IMR-90 (cell line): ENCODE measurements at regions not wholly inside any gene's neighbourhood (a gene's known extent, or its start where the extent isn't known, plus 50 kb on each side); places are given as distances from the start of the nearest gene placed in this dataset.

Experiments
- ATAC-seq: fragments of 200-7000 bp; cut with Tn5 transposase; 2 replicates; pipeline ENCODE4 v1.9.1; 2020; ENCODE audit warnings: low read depth, mild to moderate bottlenecking, moderate library complexity
- BruUV-seq: library from RNA; stranded (reverse); fragments of 400-500 nt; replicated peaks from 2 replicates; lab custom pipeline; 2021; lab: Mats Ljungman, UMichigan
- CTCF ChIA-PET: fragments of 300-600 bp; formaldehyde crosslinking; extraction: SDS; loops from one replicate; lab custom pipeline; 2021; ENCODE audit warnings: antibody characterized with exemption; lab: Yijun Ruan, JAX
- POLR2A ChIA-PET: fragments of 300-600 bp; sonication (Branson Sonifier 250); formaldehyde crosslinking; loops from one replicate; lab custom pipeline; 2022; ENCODE audit warnings: antibody characterized with exemption; ENCODE audit not compliant: unreplicated experiment; lab: Charles Lee
- DNase-seq: peaks from one replicate; pipeline ENCODE4 v3.0.0; 2013
- H2AFZ ChIP-seq: replicated peaks from 2 replicates; pipeline ENCODE3; 2013; ENCODE audit warnings: low read length, mild to moderate bottlenecking; ENCODE audit not compliant: poor library complexity
- H2AK5ac ChIP-seq: 2 replicates; pipeline ENCODE4 v1.6.1; 2013; ENCODE audit warnings: low read depth, low read length, inconsistent platforms
- H2AK9ac ChIP-seq: replicated peaks from 2 replicates; pipeline ENCODE3; 2013; ENCODE audit warnings: mild to moderate bottlenecking, low read depth, low read length, moderate library complexity; ENCODE audit not compliant: poor library complexity
- H2BK120ac ChIP-seq: 2 replicates; pipeline ENCODE4 v1.6.1; 2013; ENCODE audit warnings: low read depth, low read length, inconsistent platforms
- H2BK15ac ChIP-seq: 3 replicates; pipeline ENCODE4 v1.6.1; 2013; ENCODE audit warnings: low read depth, low read length, inconsistent platforms
- H2BK20ac ChIP-seq: 2 replicates; pipeline ENCODE4 v1.6.1; 2013; ENCODE audit warnings: low read depth, mild to moderate bottlenecking, inconsistent platforms, low read length, moderate library complexity
- H2BK5ac ChIP-seq: 2 replicates; pipeline ENCODE4 v1.6.1; 2013; ENCODE audit warnings: mild to moderate bottlenecking, low read depth, low read length, inconsistent platforms; ENCODE audit not compliant: poor library complexity, severe bottlenecking
- H3K14ac ChIP-seq: replicated peaks from 2 replicates; pipeline ENCODE4 v1.6.1; 2013; ENCODE audit warnings: low read depth, low read length, inconsistent platforms
- H3K18ac ChIP-seq: 2 replicates; pipeline ENCODE4 v1.6.1; 2013; ENCODE audit warnings: low read depth, low read length, control low read depth
- H3K23ac ChIP-seq: 2 replicates; pipeline ENCODE4 v1.6.1; 2013; ENCODE audit warnings: low read depth, low read length, inconsistent platforms
- H3K27ac ChIP-seq: 2 replicates; pipeline ENCODE4 v1.5.1; 2013; ENCODE audit warnings: mild to moderate bottlenecking, control low read depth, low read length; ENCODE audit not compliant: insufficient read depth
- H3K27me3 ChIP-seq: 2 replicates; pipeline ENCODE4 v1.6.1; 2013; ENCODE audit warnings: low read length; ENCODE audit not compliant: control insufficient read depth, insufficient read depth
- H3K36me3 ChIP-seq: 2 replicates; pipeline ENCODE4 v1.6.1; 2013; ENCODE audit warnings: low read length, mixed read lengths; ENCODE audit not compliant: control insufficient read depth, insufficient read depth
- H3K4ac ChIP-seq: 2 replicates; pipeline ENCODE4 v1.6.1; 2013; ENCODE audit warnings: low read depth, low read length, inconsistent platforms
- H3K4me1 ChIP-seq: 2 replicates; pipeline ENCODE4 v1.6.1; 2013; ENCODE audit warnings: low read length, mixed read lengths; ENCODE audit not compliant: control insufficient read depth, insufficient read depth
- H3K4me2 ChIP-seq: 2 replicates; pipeline ENCODE4 v1.6.1; 2013; ENCODE audit warnings: low read depth, mild to moderate bottlenecking, control low read depth, low read length, moderate library complexity
- H3K4me3 ChIP-seq: 2 replicates; pipeline ENCODE4 v1.5.1; 2013; ENCODE audit warnings: low read depth, mild to moderate bottlenecking, control low read depth, low read length, moderate library complexity; ENCODE audit not compliant: insufficient read depth
- H3K56ac ChIP-seq: 2 replicates; pipeline ENCODE4 v1.6.1; 2013; ENCODE audit warnings: low read length, inconsistent platforms; ENCODE audit not compliant: insufficient read depth; ENCODE audit errors: extremely low read depth
- H3K79me1 ChIP-seq, 2 experiments: 2 replicates each; pipeline ENCODE4 v1.6.1; 2013; ENCODE audit warnings: low read length in 2 of 2, inconsistent platforms in 1 of 2, low read depth in 1 of 2
- H3K9ac ChIP-seq: 2 replicates; pipeline ENCODE4 v1.6.1; 2013; ENCODE audit warnings: low read depth, low read length, control low read depth
- H3K9me1 ChIP-seq: 2 replicates; pipeline ENCODE4 v1.6.1; 2013; ENCODE audit warnings: low read length, inconsistent platforms; ENCODE audit not compliant: insufficient read depth
- H3K9me3 ChIP-seq: 2 replicates; pipeline ENCODE4 v1.6.1; 2013; ENCODE audit warnings: low read length; ENCODE audit not compliant: control insufficient read depth, insufficient read depth
- H4K20me1 ChIP-seq: 2 replicates; pipeline ENCODE4 v1.6.1; 2013; ENCODE audit warnings: low read length, inconsistent platforms; ENCODE audit not compliant: insufficient read depth
- H4K5ac ChIP-seq: 2 replicates; pipeline ENCODE4 v1.6.1; 2013; ENCODE audit warnings: mild to moderate bottlenecking, low read depth, low read length, control low read depth
- H4K8ac ChIP-seq, 2 experiments: 2 replicates each; pipeline ENCODE4 v1.6.1; 2013; ENCODE audit warnings: low read depth in 2 of 2, low read length in 2 of 2, control low read depth in 1 of 2, inconsistent platforms in 1 of 2
- H4K91ac ChIP-seq: 2 replicates; pipeline ENCODE4 v1.6.1; 2013; ENCODE audit warnings: low read depth, low read length, inconsistent platforms; ENCODE audit not compliant: insufficient read depth
- CEBPB ChIP-seq: IDR thresholded peaks from 2 replicates; pipeline ENCODE4 v1.6.1; 2012; ENCODE audit warnings: low read depth, low read length, improper control_type of control experiment
- CHD1 ChIP-seq: IDR thresholded peaks from 2 replicates; pipeline ENCODE4 v1.6.1; 2012; ENCODE audit warnings: low read depth, low read length, improper control_type of control experiment
- MAFK ChIP-seq: IDR thresholded peaks from 2 replicates; pipeline ENCODE4 v1.6.1; 2012; ENCODE audit warnings: low read depth, low read length, improper control_type of control experiment
- MXI1 ChIP-seq: IDR thresholded peaks from 2 replicates; pipeline ENCODE4 v1.6.1; 2012; ENCODE audit warnings: low read depth, mild to moderate bottlenecking, low read length, moderate library complexity, borderline replicate concordance
- NFE2L2 ChIP-seq: fragments of 150-350 bp; IDR thresholded peaks from 2 replicates; pipeline ENCODE4 v1.6.1; 2016; ENCODE audit warnings: low read depth, mild to moderate bottlenecking, low read length
- POLR2A ChIP-seq: IDR thresholded peaks from 2 replicates; pipeline ENCODE4 v1.6.1; 2012; ENCODE audit warnings: mild to moderate bottlenecking, low read depth, low read length
- RAD21 ChIP-seq: IDR thresholded peaks from 2 replicates; pipeline ENCODE4 v1.6.1; 2012; ENCODE audit warnings: low read length, improper control_type of control experiment
- RCOR1 ChIP-seq: IDR thresholded peaks from 2 replicates; pipeline ENCODE4 v1.6.1; 2012; ENCODE audit warnings: mild to moderate bottlenecking, low read length, improper control_type of control experiment; ENCODE audit not compliant: insufficient replicate concordance
- RFX5 ChIP-seq: IDR thresholded peaks from 2 replicates; pipeline ENCODE4 v1.8.0; 2012; ENCODE audit warnings: low read depth, mild to moderate bottlenecking, low read length, moderate library complexity
- WGBS, 2 experiments: methylation state at CpG; one replicate each; pipeline versions ENCODE4 v1.1.5 to v1.1.7; 2013; ENCODE audit warnings: missing lambda C conversion rate in 2 of 2; ENCODE audit not compliant: insufficient read length in 1 of 2; ENCODE audit errors: extremely low coverage in 2 of 2; 5-methylcytosine and 5-hydroxymethylcytosine counted together
- dilution Hi-C: fragments of 300-500 bp; cut with HindIII; formaldehyde crosslinking; loops from one replicate; pipeline ENCODE4 v1.14.3; 2018; ENCODE audit warnings: low sequenced_read_pairs; ENCODE audit not compliant: unreplicated experiment
- in situ Hi-C: fragments of 300-500 bp; cut with MboI; formaldehyde crosslinking; loops from 3 replicates; pipeline ENCODE4 v1.14.3; 2019; ENCODE audit warnings: low sequenced_read_pairs, inconsistent platforms, mixed read lengths
- intact Hi-C: fragments of 100-400 bp; cut with micrococcal nuclease; formaldehyde crosslinking; loops from 2 replicates; pipeline ENCODE4 v1.10.0; 2022
- TF ChIP-seq, protein P1 (sequence below): fragments of 150-350 bp; IDR thresholded peaks from 2 replicates; pipeline ENCODE4 v1.6.1; 2017; ENCODE audit warnings: mild to moderate bottlenecking, antibody characterized with exemption, low read length, low read depth
- TF ChIP-seq, protein P2 (sequence below): fragments of 150-350 bp; IDR thresholded peaks from 2 replicates; pipeline ENCODE4 v1.6.1; 2016; ENCODE audit warnings: low read depth, mild to moderate bottlenecking, low read length, moderate library complexity, borderline replicate concordance
- TF ChIP-seq, protein P3 (sequence below): conservative IDR thresholded peaks from 2 replicates; pipeline ENCODE4 v1.5.1; 2012; ENCODE audit warnings: mild to moderate bottlenecking, low read depth, low read length, improper control_type of control experiment

DNA sequence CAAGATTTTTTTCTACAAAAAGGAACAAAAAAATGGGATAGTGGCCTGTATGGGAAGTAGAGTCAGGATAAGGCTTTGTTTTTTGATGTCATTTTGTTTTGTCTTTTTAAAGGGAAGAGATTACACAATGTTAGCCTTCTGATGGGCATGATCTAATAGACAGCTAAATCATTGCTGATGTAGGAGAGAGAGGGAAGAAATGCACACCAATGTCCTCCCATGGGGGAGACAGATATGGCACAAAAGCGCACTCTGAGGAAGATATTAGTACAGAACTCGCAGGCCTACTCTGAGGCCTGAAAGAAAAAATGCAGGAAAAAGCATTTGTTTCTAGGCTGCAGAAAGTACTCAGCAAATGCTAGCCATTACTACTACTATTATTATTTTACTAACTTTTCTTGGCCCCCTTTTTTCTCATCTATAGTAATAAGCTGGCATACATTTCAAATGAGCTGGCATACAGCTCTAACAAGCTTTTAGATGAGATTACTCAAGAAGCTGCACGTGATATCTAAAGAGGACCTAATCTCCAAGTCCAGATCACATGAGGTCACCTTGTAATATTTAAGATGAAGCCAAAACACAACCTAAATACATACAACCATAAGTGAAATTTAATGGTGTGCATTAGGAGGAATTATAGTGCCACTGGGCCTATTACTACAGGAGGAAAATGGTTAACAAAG lies 269.4 kb upstream of the TANK start:
- intact Hi-C loops (no loop called here), in situ Hi-C loops (no loop called here), dilution Hi-C loops (no loop called here)
- H3K23ac ChIP-seq: no peak overlapping the region
- no peak overlapping the region for H3K14ac ChIP-seq
- DNase-seq (no peak), ATAC-seq (no peak)
- no peaks in the 10 kb centered on the region for H3K9me1 ChIP-seq
- no peaks in the 10 kb centered on the region for H4K20me1 ChIP-seq
- H2AFZ ChIP-seq: no peak overlapping the region
- no peaks in the 10 kb centered on the region for H3K9me3 ChIP-seq
- no peak overlapping the region for H2BK120ac ChIP-seq
- no peak overlapping the region for H3K27ac ChIP-seq
- H4K91ac ChIP-seq: no peak overlapping the region
- TF ChIP-seq MAFK (no peak), POLR2A (no peak), CEBPB (no peak), RFX5 (no peak), RCOR1 (no peak), NFE2L2 (no peak), CHD1 (no peak), MXI1 (no peak), RAD21 (no peak)
- TF ChIP-seq, protein P1, sequence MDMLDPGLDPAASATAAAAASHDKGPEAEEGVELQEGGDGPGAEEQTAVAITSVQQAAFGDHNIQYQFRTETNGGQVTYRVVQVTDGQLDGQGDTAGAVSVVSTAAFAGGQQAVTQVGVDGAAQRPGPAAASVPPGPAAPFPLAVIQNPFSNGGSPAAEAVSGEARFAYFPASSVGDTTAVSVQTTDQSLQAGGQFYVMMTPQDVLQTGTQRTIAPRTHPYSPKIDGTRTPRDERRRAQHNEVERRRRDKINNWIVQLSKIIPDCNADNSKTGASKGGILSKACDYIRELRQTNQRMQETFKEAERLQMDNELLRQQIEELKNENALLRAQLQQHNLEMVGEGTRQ: no peak
- TF ChIP-seq, protein P2, sequence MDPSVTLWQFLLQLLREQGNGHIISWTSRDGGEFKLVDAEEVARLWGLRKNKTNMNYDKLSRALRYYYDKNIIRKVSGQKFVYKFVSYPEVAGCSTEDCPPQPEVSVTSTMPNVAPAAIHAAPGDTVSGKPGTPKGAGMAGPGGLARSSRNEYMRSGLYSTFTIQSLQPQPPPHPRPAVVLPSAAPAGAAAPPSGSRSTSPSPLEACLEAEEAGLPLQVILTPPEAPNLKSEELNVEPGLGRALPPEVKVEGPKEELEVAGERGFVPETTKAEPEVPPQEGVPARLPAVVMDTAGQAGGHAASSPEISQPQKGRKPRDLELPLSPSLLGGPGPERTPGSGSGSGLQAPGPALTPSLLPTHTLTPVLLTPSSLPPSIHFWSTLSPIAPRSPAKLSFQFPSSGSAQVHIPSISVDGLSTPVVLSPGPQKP: no peak
- TF ChIP-seq, protein P3, sequence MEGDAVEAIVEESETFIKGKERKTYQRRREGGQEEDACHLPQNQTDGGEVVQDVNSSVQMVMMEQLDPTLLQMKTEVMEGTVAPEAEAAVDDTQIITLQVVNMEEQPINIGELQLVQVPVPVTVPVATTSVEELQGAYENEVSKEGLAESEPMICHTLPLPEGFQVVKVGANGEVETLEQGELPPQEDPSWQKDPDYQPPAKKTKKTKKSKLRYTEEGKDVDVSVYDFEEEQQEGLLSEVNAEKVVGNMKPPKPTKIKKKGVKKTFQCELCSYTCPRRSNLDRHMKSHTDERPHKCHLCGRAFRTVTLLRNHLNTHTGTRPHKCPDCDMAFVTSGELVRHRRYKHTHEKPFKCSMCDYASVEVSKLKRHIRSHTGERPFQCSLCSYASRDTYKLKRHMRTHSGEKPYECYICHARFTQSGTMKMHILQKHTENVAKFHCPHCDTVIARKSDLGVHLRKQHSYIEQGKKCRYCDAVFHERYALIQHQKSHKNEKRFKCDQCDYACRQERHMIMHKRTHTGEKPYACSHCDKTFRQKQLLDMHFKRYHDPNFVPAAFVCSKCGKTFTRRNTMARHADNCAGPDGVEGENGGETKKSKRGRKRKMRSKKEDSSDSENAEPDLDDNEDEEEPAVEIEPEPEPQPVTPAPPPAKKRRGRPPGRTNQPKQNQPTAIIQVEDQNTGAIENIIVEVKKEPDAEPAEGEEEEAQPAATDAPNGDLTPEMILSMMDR: no peak
- no peak overlapping the region for H2BK20ac ChIP-seq
- H3K18ac ChIP-seq: no peak overlapping the region
- no peak overlapping the region for H2BK15ac ChIP-seq
- H3K79me1 ChIP-seq: no peaks in the 10 kb centered on the region
- no peak overlapping the region for H3K4me3 ChIP-seq
- H4K5ac ChIP-seq: no peak overlapping the region
- ChIA-PET POLR2A (no interaction called here), CTCF (no interaction called here)
- H3K4ac ChIP-seq: no peak overlapping the region
- H3K27me3 ChIP-seq: no peaks in the 10 kb centered on the region
- H3K4me2 ChIP-seq: no peak overlapping the region
- H2AK9ac ChIP-seq: no peak overlapping the region
- H3K4me1 ChIP-seq: no peaks in the 10 kb centered on the region
- H3K56ac ChIP-seq: no peak overlapping the region
- H2BK5ac ChIP-seq: no peak overlapping the region
- H3K9ac ChIP-seq: no peak overlapping the region
- WGBS, 2 experiments: no CpG with 5 or more reads among the region's 3 CpGs
- H4K8ac ChIP-seq: no peak overlapping the region
- H2AK5ac ChIP-seq: no peak overlapping the region
- no peaks in the 10 kb centered on the region for H3K36me3 ChIP-seq
- no TSS peak for BruUV-seq
